ENCODE measurements at regions not wholly inside any gene's neighbourhood (a gene's known extent, or its start where the extent isn't known, plus 50 kb on each side); places are given as distances from the start of the nearest gene placed in this dataset.

- DNase-seq, result no peak
These were observed 100.1 kb downstream of the GPAM start for GRCh38 chr10:112083472-112083871.

- DNase-seq, result no peak
These were observed 95.6 kb downstream of the GPAM start for GRCh38 chr10:112087953-112088456.

GRCh38 chr10:112091703-112092102 lies 91.9 kb downstream of the GPAM start:
- DNase-seq, result no peak

DNA sequence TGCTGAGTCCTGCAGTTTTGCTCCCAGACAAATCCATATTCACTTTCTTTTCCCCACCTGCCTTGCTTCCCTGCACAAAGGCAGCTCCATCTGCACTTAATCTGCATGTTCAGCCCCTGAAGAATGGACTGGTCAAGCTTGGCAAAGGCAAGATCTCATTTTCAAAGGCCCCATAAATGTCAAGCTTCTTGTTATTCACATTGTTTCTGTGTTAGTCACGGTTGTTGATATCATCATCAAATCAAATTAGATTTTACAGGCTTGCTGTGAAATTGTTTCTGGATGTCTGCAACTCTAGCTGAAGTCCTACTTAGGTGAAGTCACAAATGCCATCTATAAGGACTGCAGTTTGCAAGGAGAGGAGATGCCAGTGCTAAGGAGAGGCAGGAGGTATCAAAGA lies 91.0 kb downstream of the GPAM start:
- no peak for DNase-seq

DNA sequence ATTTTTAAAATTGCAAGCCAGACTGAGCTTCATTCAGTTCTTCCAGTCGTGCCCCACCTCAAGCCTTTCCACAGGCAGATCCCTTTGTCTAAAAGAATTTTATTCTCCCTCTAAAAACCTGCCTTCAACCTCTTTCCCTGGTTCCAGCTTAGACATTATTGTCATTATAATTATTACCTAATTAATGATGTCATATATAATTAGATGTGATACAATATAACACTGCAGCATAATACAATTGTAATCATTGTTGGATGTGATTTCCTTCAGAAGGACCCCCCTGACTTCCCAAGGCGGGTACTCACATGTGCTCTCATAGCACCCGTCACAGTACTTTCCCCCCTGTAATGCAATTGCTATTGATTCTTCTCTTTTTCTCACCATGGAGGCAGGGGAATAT lies 88.6 kb downstream of the GPAM start:
- no peak for DNase-seq

- DNase-seq, result no peak
These were observed 87.8 kb downstream of the GPAM start for GRCh38 chr10:112095731-112096130.

GRCh38 chr10:112098682-112099081 lies 84.9 kb downstream of the GPAM start:
- no peak for DNase-seq

Measured in fibroblast of upper back skin (primary cell).